ENCODE measurements at regions not wholly inside any gene's neighbourhood (a gene's known extent, or its start where the extent isn't known, plus 50 kb on each side); places are given as distances from the start of the nearest gene placed in this dataset.
"Not testable (repeated sequence)": the region's sequence is repeated elsewhere in the genome, so short reads cannot be mapped to it uniquely, and the experiment has no call there.

- Histone ChIP-seq H3K9me3 (ENCODE audit: control insufficient read depth, low read depth, low read length) (peaks cover 4% of the 10 kb centered on the region), H3K27ac (ENCODE audit: low read length) (no peak overlapping the region), H3K27me3 (ENCODE audit: control insufficient read depth, insufficient read depth, low read length) (peaks cover 32% of the 10 kb centered on the region), H3K4me3 (ENCODE audit: low read length) (no peak overlapping the region), H3K36me3 (ENCODE audit: control insufficient read depth, insufficient read depth, low read length) (no peaks in the 10 kb centered on the region), H3K4me1 (ENCODE audit: control insufficient read depth, insufficient read depth, low read length) (peaks cover 7% of the 10 kb centered on the region)
- no CpG with 5 or more reads among the region's 1 CpG for WGBS (ENCODE audit: insufficient coverage, low lambda C conversion rate)
- no peak for DNase-seq
Measured at GRCh38 chr16:55061126-55061525, 130.5 kb downstream of the IRX5 start.

DNA sequence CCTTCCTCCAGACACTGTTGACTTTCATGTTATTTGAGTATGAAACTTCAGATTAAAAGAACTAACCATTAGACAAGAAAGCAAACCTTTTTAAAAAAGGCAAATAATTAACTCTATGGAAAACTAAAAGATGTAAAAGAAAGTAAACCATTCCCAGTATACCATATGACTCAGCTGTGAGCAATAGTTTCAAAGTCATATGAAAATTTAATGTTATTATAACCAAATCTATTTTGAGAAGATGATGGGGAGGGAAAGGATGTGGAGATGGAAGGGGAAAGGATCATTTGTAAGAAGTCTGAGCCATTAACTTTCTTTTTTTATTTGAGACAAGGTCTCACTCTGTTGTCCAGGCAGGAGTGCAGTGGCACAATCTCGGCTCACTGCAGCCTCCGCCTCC is 131.8 kb downstream of the IRX5 start:
- no peak overlapping the region for H3K4me3 ChIP-seq (ENCODE audit: low read length)
- H3K4me1 ChIP-seq (ENCODE audit: control insufficient read depth, insufficient read depth, low read length): no peaks in the 10 kb centered on the region
- H3K36me3 ChIP-seq (ENCODE audit: control insufficient read depth, insufficient read depth, low read length): no peaks in the 10 kb centered on the region
- no peak for DNase-seq
- H3K27ac ChIP-seq (ENCODE audit: low read length): no peak overlapping the region
- no CpG with 5 or more reads among the region's 2 CpGs for WGBS (ENCODE audit: insufficient coverage, low lambda C conversion rate)
- H3K27me3 ChIP-seq (ENCODE audit: control insufficient read depth, insufficient read depth, low read length): peaks cover 19% of the 10 kb centered on the region
- H3K9me3 ChIP-seq (ENCODE audit: control insufficient read depth, low read depth, low read length): no peaks in the 10 kb centered on the region

DNA sequence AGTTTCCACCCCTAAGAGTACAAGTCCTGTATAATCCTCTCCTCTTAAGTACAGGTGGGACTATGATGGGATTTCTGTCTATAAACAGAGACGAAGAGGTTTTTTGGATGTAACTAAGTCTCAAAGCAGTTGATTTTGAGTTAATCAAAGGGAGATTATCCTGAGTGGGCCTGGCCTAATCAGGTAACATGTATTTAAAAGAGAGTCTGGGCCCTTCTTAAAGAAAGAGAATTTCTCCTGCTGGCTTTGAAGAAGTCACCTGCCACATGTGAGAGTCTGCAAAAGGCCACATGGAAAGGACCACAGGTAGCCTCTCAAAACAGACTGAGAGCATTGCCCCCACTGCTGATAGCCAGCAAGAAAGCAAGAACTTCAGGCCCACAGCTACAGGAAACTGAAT is 142.3 kb downstream of the IRX5 start:
- no CpG with 5 or more reads among the region's 1 CpG for WGBS (ENCODE audit: insufficient coverage, low lambda C conversion rate)
- no peaks in the 10 kb centered on the region for H3K27me3 ChIP-seq (ENCODE audit: control insufficient read depth, insufficient read depth, low read length)
- H3K27ac ChIP-seq (ENCODE audit: low read length): no peak overlapping the region
- H3K4me1 ChIP-seq (ENCODE audit: control insufficient read depth, insufficient read depth, low read length): peaks cover 5% of the 10 kb centered on the region
- no peaks in the 10 kb centered on the region for H3K36me3 ChIP-seq (ENCODE audit: control insufficient read depth, insufficient read depth, low read length)
- no peak for DNase-seq
- H3K4me3 ChIP-seq (ENCODE audit: low read length): no peak overlapping the region
- no peaks in the 10 kb centered on the region for H3K9me3 ChIP-seq (ENCODE audit: control insufficient read depth, low read depth, low read length)

- Histone ChIP-seq H3K4me3 (ENCODE audit: low read length) (no peak overlapping the region), H3K27me3 (ENCODE audit: control insufficient read depth, insufficient read depth, low read length) (no peaks in the 10 kb centered on the region), H3K9me3 (ENCODE audit: control insufficient read depth, low read depth, low read length) (no peaks in the 10 kb centered on the region), H3K27ac (ENCODE audit: low read length) (no peak overlapping the region), H3K4me1 (ENCODE audit: control insufficient read depth, insufficient read depth, low read length) (peaks cover 5% of the 10 kb centered on the region), H3K36me3 (ENCODE audit: control insufficient read depth, insufficient read depth, low read length) (no peaks in the 10 kb centered on the region)
- DNase-seq: no peak
- WGBS (ENCODE audit: insufficient coverage, low lambda C conversion rate): 70% methylated on average over 2 of the region's 4 CpGs
Measured at GRCh38 chr16:55073830-55074229, 143.2 kb downstream of the IRX5 start.

DNA sequence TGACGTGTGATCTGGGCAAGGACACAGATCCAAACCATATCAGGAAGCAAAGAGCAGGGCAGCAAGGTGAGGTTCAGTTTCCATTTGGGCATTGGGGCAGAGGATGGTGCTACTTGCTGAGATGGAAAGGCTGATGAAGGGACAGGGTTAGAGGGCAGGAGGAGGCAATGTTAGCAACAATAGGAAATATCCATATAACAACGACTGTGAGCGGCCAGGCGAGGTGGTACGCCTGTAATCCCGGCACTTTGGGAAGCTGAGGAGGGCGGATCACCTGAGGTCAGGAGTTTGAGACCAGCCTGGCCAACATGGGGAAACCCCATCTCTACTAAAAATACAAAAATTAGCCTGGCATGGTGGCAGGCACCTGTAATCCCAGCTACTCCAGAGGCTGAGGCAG is 144.5 kb downstream of the IRX5 start:
- not testable (repeated sequence) for H3K27ac ChIP-seq (ENCODE audit: low read length); H3K9me3 ChIP-seq (ENCODE audit: control insufficient read depth, low read depth, low read length); DNase-seq; H3K4me3 ChIP-seq (ENCODE audit: low read length); H3K36me3 ChIP-seq (ENCODE audit: control insufficient read depth, insufficient read depth, low read length); H3K4me1 ChIP-seq (ENCODE audit: control insufficient read depth, insufficient read depth, low read length); H3K27me3 ChIP-seq (ENCODE audit: control insufficient read depth, insufficient read depth, low read length)
- WGBS (ENCODE audit: insufficient coverage, low lambda C conversion rate): no CpG with 5 or more reads among the region's 7 CpGs

- no CpG with 5 or more reads among the region's 1 CpG for WGBS (ENCODE audit: insufficient coverage, low lambda C conversion rate)
- Histone ChIP-seq H3K4me3 (ENCODE audit: low read length) (no peak overlapping the region), H3K4me1 (ENCODE audit: control insufficient read depth, insufficient read depth, low read length) (peaks cover 4% of the 10 kb centered on the region), H3K27me3 (ENCODE audit: control insufficient read depth, insufficient read depth, low read length) (no peaks in the 10 kb centered on the region), H3K27ac (ENCODE audit: low read length) (no peak overlapping the region), H3K36me3 (ENCODE audit: control insufficient read depth, insufficient read depth, low read length) (no peaks in the 10 kb centered on the region), H3K9me3 (ENCODE audit: control insufficient read depth, low read depth, low read length) (no peaks in the 10 kb centered on the region)
- no peak for DNase-seq
Measured at GRCh38 chr16:55076053-55076452, 145.4 kb downstream of the IRX5 start.

- H3K4me1 ChIP-seq (ENCODE audit: control insufficient read depth, insufficient read depth, low read length): no peaks in the 10 kb centered on the region
- H3K27ac ChIP-seq (ENCODE audit: low read length): no peak overlapping the region
- WGBS (ENCODE audit: insufficient coverage, low lambda C conversion rate): no CpG with 5 or more reads among the region's 4 CpGs
- H3K27me3 ChIP-seq (ENCODE audit: control insufficient read depth, insufficient read depth, low read length): no peaks in the 10 kb centered on the region
- H3K36me3 ChIP-seq (ENCODE audit: control insufficient read depth, insufficient read depth, low read length): no peaks in the 10 kb centered on the region
- no peaks in the 10 kb centered on the region for H3K9me3 ChIP-seq (ENCODE audit: control insufficient read depth, low read depth, low read length)
- no peak overlapping the region for H3K4me3 ChIP-seq (ENCODE audit: low read length)
- DNase-seq: no peak
Measured at GRCh38 chr16:55077266-55077665, 146.6 kb downstream of the IRX5 start.

DNA sequence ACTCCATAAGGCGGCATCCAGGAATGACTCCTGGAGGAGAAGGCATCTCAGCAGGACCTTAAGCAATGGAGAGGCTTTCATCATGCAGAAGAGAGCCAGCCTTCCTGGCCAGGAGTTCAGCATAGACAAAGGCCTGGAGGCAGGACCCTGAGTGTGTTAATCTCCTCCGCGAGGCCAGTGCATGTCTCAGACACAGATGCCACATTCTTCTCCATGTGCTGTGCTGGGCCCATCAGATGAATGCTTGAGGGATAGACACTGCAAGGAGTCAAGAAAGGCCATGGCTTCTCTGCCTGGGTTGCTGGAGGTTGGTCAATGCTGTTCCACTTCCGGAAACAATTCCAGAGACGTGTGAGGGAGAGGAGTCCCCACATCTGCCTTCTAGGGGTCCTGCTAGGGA is 147.5 kb downstream of the IRX5 start:
- H3K27me3 ChIP-seq (ENCODE audit: control insufficient read depth, insufficient read depth, low read length): no peaks in the 10 kb centered on the region
- no CpG with 5 or more reads among the region's 5 CpGs for WGBS (ENCODE audit: insufficient coverage, low lambda C conversion rate)

DNA sequence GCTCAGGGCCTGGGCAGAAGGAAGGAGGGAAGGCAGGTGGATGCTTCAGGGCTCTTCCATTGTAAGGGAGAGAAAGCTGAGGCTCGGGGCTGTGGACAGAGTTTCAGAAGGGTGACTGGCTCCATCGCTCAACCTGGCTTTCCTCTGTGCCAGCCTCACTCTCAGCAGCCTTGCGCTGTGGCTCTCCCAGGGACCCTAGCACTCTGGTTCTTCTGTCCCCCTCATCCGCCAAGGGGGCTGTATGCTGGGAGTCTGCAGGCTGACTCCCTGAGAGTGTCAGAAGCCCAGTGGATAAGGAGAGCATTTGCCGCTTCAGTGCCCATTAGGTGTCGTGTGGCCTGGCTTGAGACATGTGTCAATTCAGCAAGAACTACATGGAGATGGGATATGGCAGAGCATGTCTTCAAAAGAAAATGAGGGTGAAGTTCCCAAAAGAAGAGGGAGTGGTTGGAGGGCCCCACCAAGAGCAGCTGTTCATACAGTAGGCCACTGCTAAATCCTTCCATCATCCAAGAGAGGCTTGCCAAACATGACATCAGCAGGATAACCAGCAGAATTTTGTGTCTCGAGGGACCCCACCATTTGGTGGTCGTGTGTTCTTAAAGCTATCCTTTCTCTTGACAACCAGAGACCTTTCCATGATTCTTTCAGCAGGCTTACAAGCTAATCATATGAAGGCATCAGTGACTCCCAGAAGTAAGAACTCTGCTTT is 148.2 kb downstream of the IRX5 start:
- no peak overlapping the region for H3K4me3 ChIP-seq (ENCODE audit: low read length)
- H3K4me1 ChIP-seq (ENCODE audit: control insufficient read depth, insufficient read depth, low read length): no peaks in the 10 kb centered on the region
- no CpG with 5 or more reads among the region's 8 CpGs for WGBS (ENCODE audit: insufficient coverage, low lambda C conversion rate)
- H3K36me3 ChIP-seq (ENCODE audit: control insufficient read depth, insufficient read depth, low read length): no peaks in the 10 kb centered on the region
- no peaks in the 10 kb centered on the region for H3K27me3 ChIP-seq (ENCODE audit: control insufficient read depth, insufficient read depth, low read length)
- no peaks in the 10 kb centered on the region for H3K9me3 ChIP-seq (ENCODE audit: control insufficient read depth, low read depth, low read length)
- H3K27ac ChIP-seq (ENCODE audit: low read length): no peak overlapping the region
- DNase-seq: no peak

More for the DNA sequence above, 147.5 kb downstream of the IRX5 start:
- DNase-seq: no peak
- no peak overlapping the region for H3K4me3 ChIP-seq (ENCODE audit: low read length)
- H3K9me3 ChIP-seq (ENCODE audit: control insufficient read depth, low read depth, low read length): no peaks in the 10 kb centered on the region
- no peaks in the 10 kb centered on the region for H3K36me3 ChIP-seq (ENCODE audit: control insufficient read depth, insufficient read depth, low read length)
- no peak overlapping the region for H3K27ac ChIP-seq (ENCODE audit: low read length)
- H3K4me1 ChIP-seq (ENCODE audit: control insufficient read depth, insufficient read depth, low read length): no peaks in the 10 kb centered on the region

DNA sequence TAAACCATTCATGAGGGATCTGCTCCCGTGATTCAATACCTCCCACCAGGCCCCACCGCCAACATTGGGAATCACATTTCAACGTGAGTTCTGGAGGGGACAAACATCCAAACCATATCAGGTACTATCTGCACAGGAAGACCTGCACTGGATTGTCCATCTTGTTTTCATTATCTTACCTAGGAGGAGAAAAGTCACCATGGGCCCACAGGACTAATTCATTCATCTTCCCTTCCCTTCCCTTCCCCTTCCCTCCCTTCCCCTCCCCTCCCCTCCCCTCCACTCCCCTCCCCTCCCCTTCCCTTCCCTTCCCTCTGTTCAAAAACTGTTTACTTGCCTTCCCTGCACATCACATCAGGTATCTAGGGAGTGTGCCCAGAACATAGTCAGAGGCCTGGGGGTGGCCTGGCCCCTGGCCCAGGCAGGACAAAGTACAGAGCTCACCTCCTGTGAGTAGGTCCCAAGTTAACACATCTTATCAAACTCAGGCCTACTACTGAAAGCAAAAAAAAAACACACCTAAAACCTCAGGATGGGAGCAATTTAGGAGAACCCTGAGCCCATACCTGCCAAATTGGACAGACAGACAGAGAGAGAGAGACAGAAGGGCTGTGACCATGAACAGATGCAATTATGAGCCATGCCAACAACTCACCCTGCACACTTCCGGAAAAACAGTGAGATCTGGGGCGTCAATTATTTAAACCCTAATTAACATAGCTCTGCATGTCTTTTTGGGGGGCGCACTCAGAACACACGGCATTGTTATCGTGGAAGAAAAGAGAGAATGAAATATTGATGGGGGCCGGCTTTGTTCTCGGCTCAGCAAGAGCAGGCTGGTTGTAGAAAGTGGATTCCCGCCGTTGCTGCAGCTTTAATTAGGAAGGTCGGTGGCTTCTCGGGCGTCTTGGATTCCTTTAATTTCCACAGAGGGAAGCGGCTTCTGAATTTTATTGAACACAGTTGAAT is 151.2 kb downstream of the IRX5 start:
- H3K36me3 ChIP-seq (ENCODE audit: control insufficient read depth, insufficient read depth, low read length): no peaks in the 10 kb centered on the region
- H3K27ac ChIP-seq (ENCODE audit: low read length): no peak overlapping the region
- H3K9me3 ChIP-seq (ENCODE audit: control insufficient read depth, low read depth, low read length): no peaks in the 10 kb centered on the region
- H3K4me3 ChIP-seq (ENCODE audit: low read length): no peak overlapping the region
- WGBS (ENCODE audit: insufficient coverage, low lambda C conversion rate): 100% methylated on average over 1 of the region's 16 CpGs
- no peaks in the 10 kb centered on the region for H3K27me3 ChIP-seq (ENCODE audit: control insufficient read depth, insufficient read depth, low read length)
- H3K4me1 ChIP-seq (ENCODE audit: control insufficient read depth, insufficient read depth, low read length): no peaks in the 10 kb centered on the region
- DNase-seq: peak; percentile 25 to 71
